ENCODE measurements at regions not wholly inside any gene's neighbourhood (a gene's known extent, or its start where the extent isn't known, plus 50 kb on each side); places are given as distances from the start of the nearest gene placed in this dataset.

GRCh38 chr4:110290511-110290910, 92.1 kb upstream of the ELOVL6 start:
- intact Hi-C loops (cut with micrococcal nuclease): no loop called here

- intact Hi-C loops (cut with micrococcal nuclease): no loop called here
Observed at GRCh38 chr4:110289601-110290100, 91.2 kb upstream of the ELOVL6 start.

GRCh38 chr4:110287130-110287529, 88.7 kb upstream of the ELOVL6 start:
- intact Hi-C loops (cut with micrococcal nuclease): loop anchor here (1.0 to 2.0 kb wide), 4 partner anchors 10 to 237 kb away; no protein-coding TSS in a partner anchor

- intact Hi-C loops (cut with micrococcal nuclease): no loop called here
Observed at GRCh38 chr4:110278127-110278526, 79.7 kb upstream of the ELOVL6 start.

GRCh38 chr4:110275871-110276270, 77.5 kb upstream of the ELOVL6 start:
- intact Hi-C loops (cut with micrococcal nuclease): no loop called here

GRCh38 chr4:110271986-110272385, 73.6 kb upstream of the ELOVL6 start:
- intact Hi-C loops (cut with micrococcal nuclease): no loop called here

GRCh38 chr4:110270492-110271197, 72.2 kb upstream of the ELOVL6 start:
- intact Hi-C loops (cut with micrococcal nuclease): no loop called here

- intact Hi-C loops (cut with micrococcal nuclease): loop anchor here (1.0 to 2.0 kb wide), 4 partner anchors 19 to 210 kb away; no protein-coding TSS in a partner anchor
Observed at GRCh38 chr4:110268790-110269189, 70.4 kb upstream of the ELOVL6 start.

GRCh38 chr4:110268352-110268751, 69.9 kb upstream of the ELOVL6 start:
- intact Hi-C loops (cut with micrococcal nuclease): loop anchor here (1.0 to 2.0 kb wide), 4 partner anchors 19 to 210 kb away; no protein-coding TSS in a partner anchor

- intact Hi-C loops (cut with micrococcal nuclease): no loop called here
Observed at GRCh38 chr4:110266136-110266535, 67.7 kb upstream of the ELOVL6 start.

GRCh38 chr4:110265001-110265400, 66.6 kb upstream of the ELOVL6 start:
- intact Hi-C loops (cut with micrococcal nuclease): no loop called here

- intact Hi-C loops (cut with micrococcal nuclease): no loop called here
Observed at GRCh38 chr4:110260299-110260698, 61.9 kb upstream of the ELOVL6 start.

- intact Hi-C loops (cut with micrococcal nuclease): no loop called here
Observed at GRCh38 chr4:110250023-110250387, 51.6 kb upstream of the ELOVL6 start.

- intact Hi-C loops (cut with micrococcal nuclease): no loop called here
Observed at GRCh38 chr4:110248831-110249253, 50.4 kb upstream of the ELOVL6 start.

Measured in T-helper 1 cell treated with Interleukin-12 subunit alpha and Interleukin-12 subunit beta and Interleukin-4 antibody, amounts not matched to agents 30 ng/mL and 1 ng/mL, for 36 hours (primary cell).